CD14-positive monocyte (primary cell): ENCODE measurements at regions not wholly inside any gene's neighbourhood (a gene's known extent, or its start where the extent isn't known, plus 50 kb on each side); places are given as distances from the start of the nearest gene placed in this dataset.
"Not testable (repeated sequence)": the region's sequence is repeated elsewhere in the genome, so short reads cannot be mapped to it uniquely, and the experiment has no call there.

Source experiments
- DNase-seq, 3 donors: peaks; one replicate each; pipeline ENCODE4 v3.0.0-alpha.2; 2011 to 2022
- H2AFZ ChIP-seq: 2 replicates; pipeline ENCODE4 v1.6.0; 2012; ENCODE audit warnings: mild to moderate bottlenecking, low read depth, low read length, inconsistent platforms; ENCODE audit not compliant: insufficient read depth, poor library complexity, severe bottlenecking
- H3K27ac ChIP-seq, 2 donors: 1 replicate in 1 of 2; 2 replicates in 1 of 2; pipeline ENCODE4 v1.5.1; 2012 to 2013; ENCODE audit warnings: low read length in 2 of 2, control low read depth in 1 of 2, inconsistent platforms in 1 of 2, low read depth in 1 of 2, mild to moderate bottlenecking in 1 of 2
- H3K27me3 ChIP-seq, 2 donors: one replicate each; pipeline versions ENCODE4 v1.6.0 to v1.6.1; 2011 to 2013; ENCODE audit warnings: low read length in 2 of 2; ENCODE audit not compliant: control insufficient read depth in 2 of 2, insufficient read depth in 2 of 2
- H3K36me3 ChIP-seq, 2 donors: replicated peaks in 1 of 2; 1 replicate in 1 of 2; 2 replicates in 1 of 2; pipeline versions ENCODE4 v1.5.1 to v1.6.1; 2012 to 2013; ENCODE audit warnings: low read length in 2 of 2, control low read depth in 1 of 2, inconsistent platforms in 1 of 2, mild to moderate bottlenecking in 1 of 2; ENCODE audit not compliant: insufficient read depth in 2 of 2, control insufficient read depth in 1 of 2
- H3K4me1 ChIP-seq, 2 donors: 1 replicate in 1 of 2; 2 replicates in 1 of 2; pipeline versions ENCODE4 v1.5.1 to v1.6.1; 2012 to 2013; ENCODE audit warnings: low read length in 2 of 2, control low read depth in 1 of 2, inconsistent platforms in 1 of 2, mild to moderate bottlenecking in 1 of 2, moderate library complexity in 1 of 2; ENCODE audit not compliant: insufficient read depth in 2 of 2, control insufficient read depth in 1 of 2
- H3K4me2 ChIP-seq: replicated peaks from 2 replicates; pipeline ENCODE3; 2012; ENCODE audit warnings: low read length, moderate library complexity, mild to moderate bottlenecking; ENCODE audit not compliant: poor library complexity, severe bottlenecking; ENCODE audit errors: extremely low read depth
- H3K4me3 ChIP-seq, 3 experiments: fragments of 200-600 bp in 1 of 3; sonication (generic) in 1 of 3; replicated peaks in 1 of 3; 1 replicate in 2 of 3; 2 replicates in 1 of 3; pipeline ENCODE4 v1.5.1; 2011 to 2013; ENCODE audit warnings: low read length in 3 of 3, mild to moderate bottlenecking in 3 of 3, control low read depth in 2 of 3, low read depth in 2 of 3, inconsistent platforms in 1 of 3, moderate library complexity in 1 of 3
- H3K79me2 ChIP-seq: 2 replicates; pipeline ENCODE4 v1.6.0; 2012; ENCODE audit warnings: mild to moderate bottlenecking, control low read depth, inconsistent platforms, low read length, moderate library complexity; ENCODE audit not compliant: insufficient read depth
- H3K9ac ChIP-seq: 2 replicates; pipeline ENCODE4 v1.6.0; 2017; ENCODE audit warnings: low read length, mild to moderate bottlenecking; ENCODE audit not compliant: insufficient read depth, poor library complexity, severe bottlenecking
- H3K9me3 ChIP-seq, 2 donors: replicated peaks in 1 of 2; 1 replicate in 1 of 2; 2 replicates in 1 of 2; pipeline versions ENCODE4 v1.5.1 to v1.6.1; 2012 to 2013; ENCODE audit warnings: low read length in 2 of 2, control low read depth in 1 of 2; ENCODE audit not compliant: control insufficient read depth in 1 of 2, insufficient read depth in 1 of 2
- H4K20me1 ChIP-seq: 2 replicates; pipeline ENCODE4 v1.6.0; 2012; ENCODE audit warnings: mild to moderate bottlenecking, low read length, control low read depth, moderate library complexity; ENCODE audit not compliant: insufficient read depth
- H3K27ac Mint-ChIP-seq, 7 donors: one replicate each; pipeline ENCODE4 v1.8.0; 2020; ENCODE audit warnings: mild to moderate bottlenecking in 7 of 7, mixed read lengths in 7 of 7, moderate library complexity in 6 of 7, inconsistent platforms in 2 of 7
- H3K27me3 Mint-ChIP-seq, 3 donors: one replicate each; pipeline ENCODE4 v1.8.0; 2021 to 2022; ENCODE audit warnings: low read depth in 3 of 3, mild to moderate bottlenecking in 3 of 3, mixed read lengths in 3 of 3, moderate library complexity in 3 of 3, inconsistent platforms in 1 of 3
- H3K36me3 Mint-ChIP-seq, 2 donors: one replicate each; pipeline ENCODE4 v1.8.0; 2020; ENCODE audit warnings: mixed read lengths in 2 of 2, inconsistent platforms in 1 of 2, mild to moderate bottlenecking in 1 of 2
- H3K4me1 Mint-ChIP-seq: one replicate; pipeline ENCODE4 v1.8.0; 2020; ENCODE audit warnings: mild to moderate bottlenecking, mixed read lengths
- H3K4me3 Mint-ChIP-seq, 2 donors: one replicate each; pipeline ENCODE4 v1.8.0; 2020; ENCODE audit warnings: mild to moderate bottlenecking in 2 of 2, mixed read lengths in 2 of 2, moderate library complexity in 1 of 2
- H3K9me3 Mint-ChIP-seq, 7 donors: one replicate each; pipeline ENCODE4 v1.8.0; 2020 to 2022; ENCODE audit warnings: mixed read lengths in 7 of 7, mild to moderate bottlenecking in 6 of 7, moderate library complexity in 6 of 7, inconsistent platforms in 2 of 7
- WGBS: methylation state at CpG from one replicate; pipeline ENCODE4 v1.1.5; 2013; ENCODE audit warnings: missing lambda C conversion rate; ENCODE audit not compliant: insufficient coverage; 5-methylcytosine and 5-hydroxymethylcytosine counted together
- intact Hi-C, 2 donors: fragments of 100-400 bp; cut with micrococcal nuclease; formaldehyde crosslinking; loops; one replicate each; pipeline versions ENCODE4 v1.15.0 to v1.15.1; 2023
- TF ChIP-seq, protein P1 (sequence below): fragments of 200-600 bp; IDR thresholded peaks from one replicate; pipeline ENCODE4 v1.8.0; 2022; ENCODE audit warnings: antibody characterized with exemption, mild to moderate bottlenecking

DNA sequence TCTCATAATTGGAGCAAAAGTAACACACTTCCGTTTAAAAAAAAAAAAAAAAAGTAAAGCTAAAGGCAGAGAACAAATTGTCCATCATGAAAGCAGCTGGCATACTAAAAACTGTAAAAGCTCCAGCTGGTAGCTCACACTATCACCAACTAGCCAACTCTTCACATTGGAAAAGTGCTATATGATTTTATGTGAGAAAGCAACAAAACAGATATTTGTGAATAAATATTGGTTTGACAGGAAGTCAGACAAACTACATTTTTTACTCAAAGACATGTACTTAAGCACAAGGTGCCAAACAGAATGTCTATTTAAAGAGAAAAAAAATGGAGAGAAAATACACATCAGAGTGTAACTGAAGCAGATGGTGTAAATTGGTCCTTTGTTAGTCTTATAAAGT, 231.2 kb upstream of the CADM2 start:
- Histone ChIP-seq H2AFZ (no peak overlapping the region), H3K27me3 (no peaks in the 10 kb centered on the region), H3K4me2 (no peak overlapping the region), H3K4me3 (no peak overlapping the region), H3K4me1 (no peaks in the 10 kb centered on the region), H3K9ac (no peak overlapping the region), H3K79me2 (no peaks in the 10 kb centered on the region), H3K9me3 (no peaks in the 10 kb centered on the region), H3K36me3 (no peaks in the 10 kb centered on the region), H4K20me1 (no peaks in the 10 kb centered on the region), H3K27ac (no peak overlapping the region)
- Mint-ChIP-seq H3K4me3 (no peak overlapping the region), H3K9me3 (peaks cover 0 to 7% (median 0%) of the 10 kb centered on the region in 7 donors), H3K27ac (no peak overlapping the region), H3K4me1 (no peaks in the 10 kb centered on the region), H3K27me3 (peaks cover 0 to 2% (median 0%) of the 10 kb centered on the region in 3 donors), H3K36me3 (no peaks in the 10 kb centered on the region)
- TF ChIP-seq, protein P1, sequence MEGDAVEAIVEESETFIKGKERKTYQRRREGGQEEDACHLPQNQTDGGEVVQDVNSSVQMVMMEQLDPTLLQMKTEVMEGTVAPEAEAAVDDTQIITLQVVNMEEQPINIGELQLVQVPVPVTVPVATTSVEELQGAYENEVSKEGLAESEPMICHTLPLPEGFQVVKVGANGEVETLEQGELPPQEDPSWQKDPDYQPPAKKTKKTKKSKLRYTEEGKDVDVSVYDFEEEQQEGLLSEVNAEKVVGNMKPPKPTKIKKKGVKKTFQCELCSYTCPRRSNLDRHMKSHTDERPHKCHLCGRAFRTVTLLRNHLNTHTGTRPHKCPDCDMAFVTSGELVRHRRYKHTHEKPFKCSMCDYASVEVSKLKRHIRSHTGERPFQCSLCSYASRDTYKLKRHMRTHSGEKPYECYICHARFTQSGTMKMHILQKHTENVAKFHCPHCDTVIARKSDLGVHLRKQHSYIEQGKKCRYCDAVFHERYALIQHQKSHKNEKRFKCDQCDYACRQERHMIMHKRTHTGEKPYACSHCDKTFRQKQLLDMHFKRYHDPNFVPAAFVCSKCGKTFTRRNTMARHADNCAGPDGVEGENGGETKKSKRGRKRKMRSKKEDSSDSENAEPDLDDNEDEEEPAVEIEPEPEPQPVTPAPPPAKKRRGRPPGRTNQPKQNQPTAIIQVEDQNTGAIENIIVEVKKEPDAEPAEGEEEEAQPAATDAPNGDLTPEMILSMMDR = no peak
- intact Hi-C loops = no loop called here
- no peak for DNase-seq
- no CpG with 5 or more reads among the region's 1 CpG for WGBS

DNA sequence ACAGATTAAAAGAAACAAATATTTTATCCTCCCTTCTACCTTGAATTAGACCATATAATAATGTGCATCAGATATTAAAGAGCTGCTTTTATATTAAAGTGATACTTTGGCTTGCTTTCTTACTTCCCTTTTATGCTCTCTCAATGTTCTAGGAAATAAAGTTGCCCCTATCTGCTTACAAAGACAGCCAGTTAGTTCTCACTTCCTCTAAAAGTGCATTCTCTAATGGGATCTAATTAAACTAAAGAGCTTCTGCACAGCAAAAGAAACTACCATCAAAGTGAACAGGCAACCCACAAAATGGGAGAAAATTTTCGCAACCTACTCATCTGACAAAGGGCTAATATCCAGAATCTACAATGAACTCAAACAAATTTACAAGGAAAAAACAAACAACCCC, 224.1 kb upstream of the CADM2 start:
- H3K4me1 ChIP-seq, H3K9me3 ChIP-seq, H3K9ac ChIP-seq, H3K36me3 ChIP-seq, H3K27me3 Mint-ChIP-seq, H3K27ac ChIP-seq, H3K4me3 ChIP-seq, H4K20me1 ChIP-seq, H3K79me2 ChIP-seq, intact Hi-C loops, H3K27me3 ChIP-seq, H3K4me3 Mint-ChIP-seq, H2AFZ ChIP-seq, H3K36me3 Mint-ChIP-seq, H3K9me3 Mint-ChIP-seq, H3K4me2 ChIP-seq, H3K4me1 Mint-ChIP-seq, DNase-seq: not testable (repeated sequence)
- no CpG with 5 or more reads among the region's 1 CpG for WGBS
- peak overlapping the region in 1 of 7 donors; percentile 13 for H3K27ac Mint-ChIP-seq
